ENCODE measurements at regions not wholly inside any gene's neighbourhood (a gene's known extent, or its start where the extent isn't known, plus 50 kb on each side); places are given as distances from the start of the nearest gene placed in this dataset.
A peak's percentile ranks its signal among the peaks of the same experiment; 100 is the strongest.
"Not testable (repeated sequence)": the region's sequence is repeated elsewhere in the genome, so short reads cannot be mapped to it uniquely, and the experiment has no call there.

- no peak for DNase-seq
Measured at GRCh38 chr1:68675336-68675735, 178.5 kb upstream of the DEPDC1 start.

GRCh38 chr1:68677684-68678351 lies 180.9 kb upstream of the DEPDC1 start:
- DNase-seq = no peak

- no peak for DNase-seq
Measured at GRCh38 chr1:68696221-68696620, 199.3 kb upstream of the DEPDC1 start.

- DNase-seq = no peak
Measured at GRCh38 chr1:68703921-68704354, 207.1 kb upstream of the DEPDC1 start.

- DNase-seq = no peak
Measured at GRCh38 chr1:68704800-68705443, 208.0 kb upstream of the DEPDC1 start.

- DNase-seq = no peak
Measured at GRCh38 chr1:68705466-68705865, 208.6 kb upstream of the DEPDC1 start.

GRCh38 chr1:68706639-68707317 lies 209.9 kb upstream of the DEPDC1 start:
- no peak for DNase-seq

- no peak for DNase-seq
Measured at GRCh38 chr1:68717330-68717729, 220.4 kb upstream of the DEPDC1 start.

- no peak for DNase-seq
Measured at GRCh38 chr1:68720476-68720875, 223.6 kb upstream of the DEPDC1 start.

- DNase-seq = no peak
Measured at GRCh38 chr1:68723791-68724190, 226.9 kb upstream of the DEPDC1 start.

GRCh38 chr1:68725001-68725752 lies 228.3 kb upstream of the DEPDC1 start:
- no peak for DNase-seq

- not testable (repeated sequence) for DNase-seq
Measured at GRCh38 chr1:68739486-68739885, 242.6 kb upstream of the DEPDC1 start.

GRCh38 chr1:68745011-68745410 lies 248.1 kb upstream of the DEPDC1 start:
- no peak for DNase-seq

GRCh38 chr1:68745451-68745850 lies 248.6 kb upstream of the DEPDC1 start:
- no peak for DNase-seq

- DNase-seq = no peak
Measured at GRCh38 chr1:68746378-68746777, 249.5 kb upstream of the DEPDC1 start.

GRCh38 chr1:68751723-68752122 lies 254.8 kb upstream of the DEPDC1 start:
- DNase-seq = no peak

- peak; percentile 54 for DNase-seq
Measured at GRCh38 chr1:68758666-68759209, 261.9 kb upstream of the DEPDC1 start.

GRCh38 chr1:68767941-68768340 lies 271.1 kb upstream of the DEPDC1 start:
- no peak for DNase-seq

GRCh38 chr1:68770817-68771216 lies 273.9 kb upstream of the DEPDC1 start:
- no peak for DNase-seq

- no peak for DNase-seq
Measured at GRCh38 chr1:68777851-68778250, 281.0 kb upstream of the DEPDC1 start.

- DNase-seq = not testable (repeated sequence)
Measured at GRCh38 chr1:68779841-68780240, 283.0 kb upstream of the DEPDC1 start.

GRCh38 chr1:68780919-68781318 lies 284.0 kb upstream of the DEPDC1 start:
- DNase-seq = no peak

- no peak for DNase-seq
Measured at GRCh38 chr1:68782890-68783289, 286.0 kb upstream of the DEPDC1 start.
